ENCODE measurements at regions not wholly inside any gene's neighbourhood (a gene's known extent, or its start where the extent isn't known, plus 50 kb on each side); places are given as distances from the start of the nearest gene placed in this dataset.

DNA sequence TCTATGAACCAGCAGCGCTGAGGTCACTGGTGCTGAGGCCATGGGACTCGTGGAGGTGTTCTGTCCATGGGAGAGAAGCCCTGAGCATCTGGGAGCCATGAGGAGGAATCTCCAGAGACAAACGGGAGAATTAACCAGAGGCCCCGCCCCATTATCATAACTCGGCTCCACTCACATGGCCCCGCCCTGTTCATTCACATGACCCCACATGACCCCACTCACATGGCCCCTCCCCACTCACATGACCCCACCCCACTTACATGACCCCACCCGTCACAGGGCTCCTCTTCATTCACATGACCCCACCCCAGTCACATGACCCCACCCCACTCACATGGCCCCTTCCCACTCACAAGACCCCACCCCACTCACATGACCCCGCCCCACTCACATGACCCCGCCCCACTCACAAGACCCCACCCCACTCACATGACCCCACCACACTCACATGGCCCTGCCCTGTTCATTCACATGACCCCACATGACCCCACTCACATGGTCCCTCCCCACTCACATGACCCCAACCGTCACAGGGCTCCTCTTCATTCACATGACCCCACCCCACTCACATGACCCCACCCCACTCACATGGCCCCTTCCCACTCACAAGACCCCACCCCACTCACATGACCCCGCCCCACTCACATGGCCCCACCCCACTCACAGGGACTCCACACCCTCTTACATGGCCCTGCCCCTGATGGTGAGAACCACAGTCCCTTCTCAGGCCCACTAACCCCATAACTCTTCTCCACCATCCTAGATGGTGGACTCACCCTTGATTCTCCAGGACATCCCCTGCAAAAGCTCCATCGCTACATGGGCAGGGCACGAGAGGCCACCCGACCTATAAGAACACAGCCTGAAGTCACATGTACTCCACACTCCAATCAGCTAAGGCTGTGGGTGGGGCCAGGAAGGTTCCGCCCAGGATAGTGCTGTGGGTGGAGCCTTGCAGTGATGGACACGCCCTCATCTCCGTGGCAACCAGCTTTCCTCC, 151.1 kb upstream of the SFSWAP start:
- ChIA-PET POLR2A (ENCODE audit: partially characterized antibody) (no interaction called here), CTCF (ENCODE audit: partially characterized antibody) (no interaction called here)
- no peaks in the 10 kb centered on the region for H3K79me1 ChIP-seq (ENCODE audit: low read depth, low read length)
- no peak overlapping the region for H3K23ac ChIP-seq (ENCODE audit: insufficient read length)
- 85% methylated on average over 10 of the region's 17 CpGs; no CpG with 5 or more reads in 1 of the 2 experiments for WGBS, 2 experiments (ENCODE audit: extremely low coverage in 1 of 2, insufficient coverage in 1 of 2, insufficient read length in 1 of 2, insufficient replicate concordance in 2 of 2, low coverage in 1 of 2, low lambda C conversion rate in 2 of 2, missing lambda C conversion rate in 1 of 2)
- no peak overlapping the region for H2BK120ac ChIP-seq (replicated peaks; ENCODE audit: low read depth, low read length)
- no peaks in the 10 kb centered on the region for H3K79me2 ChIP-seq (ENCODE audit: control insufficient read depth in 1 of 2, insufficient read depth in 2 of 2, low read length in 2 of 2)
- H4K5ac ChIP-seq (ENCODE audit: insufficient read length, low read depth, low read length), result no peak overlapping the region
- TF ChIP-seq, protein P1, sequence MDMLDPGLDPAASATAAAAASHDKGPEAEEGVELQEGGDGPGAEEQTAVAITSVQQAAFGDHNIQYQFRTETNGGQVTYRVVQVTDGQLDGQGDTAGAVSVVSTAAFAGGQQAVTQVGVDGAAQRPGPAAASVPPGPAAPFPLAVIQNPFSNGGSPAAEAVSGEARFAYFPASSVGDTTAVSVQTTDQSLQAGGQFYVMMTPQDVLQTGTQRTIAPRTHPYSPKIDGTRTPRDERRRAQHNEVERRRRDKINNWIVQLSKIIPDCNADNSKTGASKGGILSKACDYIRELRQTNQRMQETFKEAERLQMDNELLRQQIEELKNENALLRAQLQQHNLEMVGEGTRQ (IDR thresholded peaks at IDR 0.05; ENCODE audit: low read length), result 0 out of 2 replicates have a peak, but pooled peaks have one; percentile 37
- TF ChIP-seq PHF8 (conservative IDR thresholded peaks at IDR 0.05; ENCODE audit: low read depth, low read length), result no peak
- TF ChIP-seq TAF7 (optimal IDR thresholded peaks at IDR 0.05; ENCODE audit: borderline replicate concordance, low read depth, low read length), result no peak
- no peak overlapping the region for H2BK20ac ChIP-seq (ENCODE audit: low read length)
- no peak overlapping the region for H2AFZ ChIP-seq (ENCODE audit: low read length)
- no peaks in the 10 kb centered on the region; a peak in 1 of 7 replicates for H3K4me1 ChIP-seq (replicated peaks in 1 of 4; ENCODE audit: control insufficient read depth in 3 of 4, insufficient read depth in 4 of 4, low read length in 3 of 4)
- H3K9ac ChIP-seq (replicated peaks in 1 of 4; ENCODE audit: extremely low read depth in 1 of 4, low read depth in 3 of 4, low read length in 3 of 4), result no peak overlapping the region
- FAIRE-seq, result peak; percentile 87
- no peak overlapping the region for H3K14ac ChIP-seq (ENCODE audit: insufficient read length)
- no peaks in the 10 kb centered on the region for H3K36me3 ChIP-seq (ENCODE audit: control insufficient read depth in 2 of 4, insufficient read depth in 4 of 4, low read length in 3 of 4)
- H3K4ac ChIP-seq (replicated peaks; ENCODE audit: insufficient read length, low read depth, low read length), result no peak overlapping the region
- H3K4me3 ChIP-seq (ENCODE audit: extremely low read depth in 1 of 4, insufficient read depth in 2 of 4, low read depth in 3 of 4, low read length in 4 of 4), result no peak overlapping the region
- H3K4me2 ChIP-seq (ENCODE audit: insufficient read depth in 1 of 2, low read depth in 2 of 2, low read length in 2 of 2), result no peak overlapping the region
- no peaks in the 10 kb centered on the region for H3K9me3 ChIP-seq (ENCODE audit: insufficient read depth in 2 of 2, low read depth in 1 of 2, low read length in 1 of 2)
- H3K27ac ChIP-seq (ENCODE audit: low read depth, low read length), result no peak overlapping the region
- no peak overlapping the region for H2BK15ac ChIP-seq (ENCODE audit: low read length)
- H4K20me1 ChIP-seq (replicated peaks in 1 of 2; ENCODE audit: control insufficient read depth in 1 of 2, insufficient read depth in 2 of 2, low read length in 2 of 2), result no peaks in the 10 kb centered on the region
- H4K91ac ChIP-seq (replicated peaks; ENCODE audit: insufficient read length, low read length), result no peak overlapping the region
- no peak overlapping the region for H2BK5ac ChIP-seq (ENCODE audit: low read depth, low read length)
- no peaks in the 10 kb centered on the region for H3K23me2 ChIP-seq (ENCODE audit: low read depth, low read length)
- H3K27me3 ChIP-seq (replicated peaks in 1 of 4; ENCODE audit: control insufficient read depth in 3 of 4, extremely low read depth in 1 of 4, insufficient read depth in 3 of 4, low read length in 3 of 4), result no peaks in the 10 kb centered on the region; a peak in 1 of 7 replicates
- H4K8ac ChIP-seq (ENCODE audit: extremely low read depth, insufficient read depth, low read length), result no peak overlapping the region
- no peak for DNase-seq (ENCODE audit: low read depth in 1 of 2, low spot score in 2 of 2)
- H2AK5ac ChIP-seq (ENCODE audit: low read depth, low read length), result no peak overlapping the region
- H2BK12ac ChIP-seq (ENCODE audit: low read depth, low read length), result no peak overlapping the region
- H3K18ac ChIP-seq (ENCODE audit: extremely low read depth, low read length), result no peak overlapping the region
- H3K56ac ChIP-seq (replicated peaks; ENCODE audit: insufficient read length, low read depth, low read length), result no peak overlapping the region

Measured in H1 (cell line).